HG03432 (cell line): ENCODE measurements at regions not wholly inside any gene's neighbourhood (a gene's known extent, or its start where the extent isn't known, plus 50 kb on each side); places are given as distances from the start of the nearest gene placed in this dataset.

Experiments used
- ATAC-seq: cut with Tn5 transposase; IDR thresholded peaks from one replicate; pipeline ENCODE4 v1.9.1; 2021; ENCODE audit warnings: mild to moderate bottlenecking, moderate library complexity; ENCODE audit not compliant: unreplicated experiment

- ATAC-seq, result no peak
Measured at GRCh38 chr1:187079330-187079729, 250.6 kb downstream of the PLA2G4A start.

- ATAC-seq, result peak; percentile 7
Measured at GRCh38 chr1:187091666-187092065, 262.9 kb downstream of the PLA2G4A start.

- peak; percentile 52 for ATAC-seq
Measured at GRCh38 chr1:187092104-187092503, 263.4 kb downstream of the PLA2G4A start.

DNA sequence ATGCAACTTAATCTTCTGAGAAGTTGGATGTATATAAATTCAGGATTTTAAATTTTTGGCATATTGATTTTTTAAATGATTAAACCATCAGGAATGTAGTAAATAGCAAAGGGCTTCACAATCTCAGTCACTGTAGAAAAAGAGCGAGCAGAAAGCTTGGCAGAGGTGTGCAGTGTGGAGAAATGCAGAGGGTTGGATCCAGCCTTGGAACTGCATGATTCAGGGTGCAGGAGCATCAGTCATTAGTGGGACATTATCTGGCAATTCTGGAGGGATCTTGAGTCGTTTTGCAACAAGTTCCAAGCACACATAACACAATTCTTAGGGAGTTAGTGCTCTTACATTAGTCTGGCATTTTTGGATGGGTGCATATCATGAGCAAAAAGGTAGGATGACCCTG is 267.9 kb downstream of the PLA2G4A start:
- ATAC-seq, result no peak

- peak; percentile 47 for ATAC-seq
Measured at GRCh38 chr1:187110351-187110750, 281.6 kb downstream of the PLA2G4A start.

DNA sequence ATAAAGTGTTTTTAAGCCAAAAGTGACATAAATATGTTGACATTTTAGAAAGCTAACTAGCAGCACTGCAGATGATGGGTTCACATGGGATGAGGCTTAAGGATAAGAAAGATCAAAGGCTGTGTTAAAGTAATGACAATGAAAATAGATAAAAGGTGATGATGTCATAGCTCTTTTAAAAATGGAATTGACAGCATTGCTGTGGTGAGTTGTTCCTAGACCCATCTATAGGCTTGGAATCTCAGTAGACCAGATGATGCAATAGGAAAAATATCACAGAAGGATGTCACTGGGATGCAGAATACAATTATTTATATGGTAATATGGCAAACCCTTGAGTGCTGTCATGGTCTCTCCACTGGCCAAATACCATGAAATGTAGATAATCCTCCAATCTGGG is 286.0 kb downstream of the PLA2G4A start:
- no peak for ATAC-seq

DNA sequence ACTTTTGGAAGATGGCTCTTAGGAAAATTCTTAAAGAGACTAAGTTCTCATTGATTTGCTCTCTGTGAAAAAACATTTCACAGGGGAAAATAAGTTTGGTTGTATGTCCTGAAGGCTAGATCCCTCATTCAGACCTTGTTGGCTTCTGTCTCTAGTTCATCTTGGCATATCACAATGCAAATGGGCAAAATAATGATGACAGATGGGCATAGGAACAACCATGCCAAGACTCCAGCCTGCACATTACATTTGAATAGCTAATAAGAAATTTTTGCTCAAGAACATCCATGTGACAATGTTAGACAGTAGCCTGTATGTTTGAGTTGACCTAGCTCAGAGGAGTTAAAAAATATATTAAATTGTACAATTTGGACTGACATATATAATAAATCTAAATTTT is 292.9 kb downstream of the PLA2G4A start:
- no peak for ATAC-seq

GRCh38 chr1:187122566-187122965 is 293.8 kb downstream of the PLA2G4A start:
- no peak for ATAC-seq

DNA sequence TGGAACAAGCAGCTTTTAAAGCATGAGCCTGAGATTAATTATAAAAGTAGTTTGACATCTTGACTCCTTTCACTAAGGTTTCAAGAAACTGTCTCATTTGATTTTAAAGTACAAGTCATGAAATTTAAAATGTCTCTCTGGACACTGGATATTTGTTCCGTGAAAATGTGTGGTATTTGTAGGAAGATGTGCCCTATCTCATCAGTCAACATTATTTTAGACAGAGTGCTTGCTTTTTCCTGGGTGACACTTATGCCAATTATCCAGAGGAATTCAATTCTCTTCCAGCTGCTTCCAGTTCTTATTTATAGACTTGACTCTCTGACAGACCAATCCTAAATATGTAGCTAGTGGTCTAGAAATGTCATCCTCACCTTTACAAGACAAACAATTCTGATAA is 300.4 kb downstream of the PLA2G4A start:
- ATAC-seq, result no peak

GRCh38 chr1:187143783-187144182 is 315.0 kb downstream of the PLA2G4A start:
- no peak for ATAC-seq

- no peak for ATAC-seq
Measured at GRCh38 chr1:187146388-187146787, 317.6 kb downstream of the PLA2G4A start.

DNA sequence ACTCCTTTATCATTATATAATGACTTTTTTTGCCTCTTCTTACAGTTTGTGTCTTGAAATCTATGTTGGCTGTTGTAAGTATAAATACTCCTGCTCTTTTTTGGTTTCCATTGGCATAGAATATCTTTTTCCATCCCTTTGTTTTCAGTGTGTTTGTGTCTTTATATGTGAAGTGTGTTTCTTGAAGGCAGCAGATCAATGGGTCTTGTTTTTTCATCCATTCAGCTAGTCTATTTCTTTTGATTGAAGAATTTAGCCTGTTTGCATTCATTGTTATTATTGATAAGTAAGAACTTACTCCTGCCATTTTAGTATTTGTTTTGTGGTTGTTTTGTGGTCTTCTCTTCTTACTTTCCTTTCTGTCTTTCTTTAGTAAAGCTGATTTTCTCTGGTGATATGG is 322.8 kb downstream of the PLA2G4A start:
- no peak for ATAC-seq

- no peak for ATAC-seq
Measured at GRCh38 chr1:187153047-187153446, 324.3 kb downstream of the PLA2G4A start.

- no peak for ATAC-seq
Measured at GRCh38 chr1:187157115-187157514, 328.4 kb downstream of the PLA2G4A start.

DNA sequence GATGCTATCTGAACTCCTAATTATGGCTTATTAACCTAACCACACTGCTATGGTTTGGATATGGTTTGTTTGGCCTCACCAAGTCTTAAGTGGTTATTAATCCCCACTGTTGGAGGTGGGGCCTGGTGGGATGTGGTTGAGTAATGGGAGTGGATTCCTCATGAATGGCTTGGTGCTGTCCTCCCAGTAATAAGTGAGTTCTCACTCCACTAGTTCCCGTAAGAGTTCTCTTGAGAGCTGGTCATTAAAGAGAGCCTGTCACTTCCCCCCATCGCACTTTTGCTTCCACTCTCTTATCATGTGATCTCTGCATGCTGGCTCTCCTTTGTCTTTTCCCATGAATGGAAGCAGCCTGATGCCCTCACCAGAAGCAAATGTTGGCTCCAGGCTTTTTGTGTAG is 328.8 kb downstream of the PLA2G4A start:
- no peak for ATAC-seq

- no peak for ATAC-seq
Measured at GRCh38 chr1:187167555-187167954, 338.8 kb downstream of the PLA2G4A start.

DNA sequence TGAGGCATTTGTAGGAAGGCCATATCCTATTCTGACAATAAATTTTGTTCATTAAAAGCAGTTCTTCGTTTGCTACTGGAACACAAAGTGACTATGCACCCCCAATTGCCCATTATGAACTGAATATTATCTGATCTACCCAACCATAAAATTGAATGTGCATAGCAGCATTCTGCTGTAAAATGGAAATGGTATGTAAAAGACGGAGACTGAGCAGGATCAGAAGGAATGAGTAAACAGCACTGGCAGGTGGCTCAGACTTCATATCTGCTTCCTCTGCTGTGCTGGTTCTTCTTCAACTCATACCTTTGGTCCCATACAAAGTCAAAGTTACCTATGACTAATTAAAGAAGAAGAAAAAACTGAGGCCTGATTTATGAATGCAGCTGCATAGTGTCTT is 339.5 kb downstream of the PLA2G4A start:
- no peak for ATAC-seq

- peak; percentile 50 for ATAC-seq
Measured at GRCh38 chr1:187185389-187185788, 356.6 kb downstream of the PLA2G4A start.

GRCh38 chr1:187197685-187198084 is 368.9 kb downstream of the PLA2G4A start:
- no peak for ATAC-seq

GRCh38 chr1:187203257-187203656 is 374.5 kb downstream of the PLA2G4A start:
- no peak for ATAC-seq

GRCh38 chr1:187212377-187212776 is 383.6 kb downstream of the PLA2G4A start:
- ATAC-seq, result no peak

DNA sequence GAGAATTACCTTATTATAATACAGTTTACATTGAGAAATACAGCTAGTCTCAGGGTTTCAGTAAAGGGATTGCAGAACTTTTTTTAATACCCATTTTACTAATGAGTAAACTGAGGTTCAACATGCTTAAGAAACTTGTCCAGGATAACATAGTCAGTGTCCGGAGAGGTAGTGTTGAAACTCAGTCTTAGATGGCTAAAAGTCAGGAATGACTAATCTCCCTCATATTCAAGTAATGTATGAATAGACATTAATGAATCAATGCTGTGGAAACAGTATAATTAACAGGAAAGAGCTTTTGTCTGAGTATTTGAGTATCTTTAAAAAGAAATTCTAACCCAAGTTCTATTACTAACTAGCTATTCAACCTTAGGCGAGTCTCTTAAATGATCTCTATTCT is 397.6 kb downstream of the PLA2G4A start:
- ATAC-seq, result no peak

GRCh38 chr1:187228790-187229189 is 400.0 kb downstream of the PLA2G4A start:
- no peak for ATAC-seq

- no peak for ATAC-seq
Measured at GRCh38 chr1:187229496-187229895, 400.7 kb downstream of the PLA2G4A start.
